ENCODE measurements at regions not wholly inside any gene's neighbourhood (a gene's known extent, or its start where the extent isn't known, plus 50 kb on each side); places are given as distances from the start of the nearest gene placed in this dataset.

GRCh38 chr5:77842243-77842642 lies 66.1 kb upstream of the TBCA start:
- no peak for DNase-seq

GRCh38 chr5:77841616-77842015 lies 65.5 kb upstream of the TBCA start:
- DNase-seq: no peak

GRCh38 chr5:77840930-77841329 lies 64.8 kb upstream of the TBCA start:
- no peak for DNase-seq

DNA sequence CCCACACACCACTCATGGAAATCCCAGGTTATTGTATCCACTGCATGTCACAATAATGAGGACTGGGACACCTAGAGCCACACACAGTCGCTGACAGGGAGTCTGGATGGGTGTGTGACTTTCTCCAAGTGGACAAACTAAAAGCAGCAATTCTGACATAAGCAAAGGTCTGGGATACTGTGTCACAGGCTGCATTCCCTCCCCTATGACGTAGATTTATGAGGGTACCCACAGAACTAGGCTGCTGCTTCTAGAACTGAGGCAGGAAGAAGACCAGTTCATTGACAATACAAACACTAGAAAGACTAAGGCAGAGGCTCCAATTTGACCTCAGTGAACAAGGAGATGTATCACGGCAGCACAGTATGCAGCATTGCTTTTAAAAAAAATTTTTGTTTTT lies 63.6 kb upstream of the TBCA start:
- DNase-seq: no peak

- no peak for DNase-seq
Observed at GRCh38 chr5:77832938-77833337, 56.8 kb upstream of the TBCA start.

DNA sequence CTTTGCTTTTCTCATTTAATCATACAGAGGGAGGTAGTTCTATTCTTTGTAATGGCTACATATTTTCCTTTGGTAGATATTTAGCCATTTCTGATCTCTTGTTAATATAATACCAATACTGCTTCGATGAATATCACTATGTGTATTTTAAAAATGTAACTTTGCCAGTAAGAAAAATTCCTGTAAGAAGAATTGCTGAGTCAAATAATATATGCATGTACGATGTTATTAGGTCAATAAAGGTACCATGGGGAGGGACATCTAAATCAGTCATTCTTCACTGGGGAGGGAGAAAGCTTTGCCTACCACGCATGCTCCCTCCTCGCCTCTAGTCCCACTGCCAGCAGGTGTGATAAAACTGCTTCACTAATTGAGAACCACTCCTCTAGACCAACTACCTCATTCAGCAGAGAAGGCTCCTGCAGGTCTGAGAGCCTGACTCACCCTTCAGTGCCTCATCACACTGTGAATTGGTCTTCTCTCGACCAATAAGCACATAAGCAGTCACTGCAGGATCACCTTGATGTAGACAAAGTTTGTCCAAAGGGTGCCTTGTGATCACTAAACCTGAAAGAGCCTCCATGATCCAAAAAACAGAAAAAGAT lies 56.1 kb upstream of the TBCA start:
- DNase-seq: no peak

DNA sequence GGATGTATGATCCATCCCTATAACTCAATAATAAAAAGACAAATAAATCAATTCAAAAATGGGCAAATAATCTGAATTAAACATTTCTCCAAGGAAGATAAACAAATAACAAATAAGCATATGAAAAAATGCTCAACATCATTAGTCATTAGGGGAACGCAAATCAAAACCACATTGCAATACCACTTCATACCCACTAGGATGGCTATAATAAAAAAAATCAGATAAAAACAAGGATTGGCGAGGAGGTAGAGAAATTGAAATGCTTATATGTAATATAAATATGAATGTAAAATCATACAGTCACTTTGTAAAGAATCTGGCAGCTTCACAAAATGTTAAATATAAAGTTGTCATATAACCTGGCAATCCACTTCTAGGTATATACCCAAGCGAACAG lies 52.3 kb upstream of the TBCA start:
- no peak for DNase-seq

Data from CD4-positive, alpha-beta T cell treated with Interleukin-15 for 1 hour (primary cell).